ENCODE measurements at regions not wholly inside any gene's neighbourhood (a gene's known extent, or its start where the extent isn't known, plus 50 kb on each side); places are given as distances from the start of the nearest gene placed in this dataset.

DNA sequence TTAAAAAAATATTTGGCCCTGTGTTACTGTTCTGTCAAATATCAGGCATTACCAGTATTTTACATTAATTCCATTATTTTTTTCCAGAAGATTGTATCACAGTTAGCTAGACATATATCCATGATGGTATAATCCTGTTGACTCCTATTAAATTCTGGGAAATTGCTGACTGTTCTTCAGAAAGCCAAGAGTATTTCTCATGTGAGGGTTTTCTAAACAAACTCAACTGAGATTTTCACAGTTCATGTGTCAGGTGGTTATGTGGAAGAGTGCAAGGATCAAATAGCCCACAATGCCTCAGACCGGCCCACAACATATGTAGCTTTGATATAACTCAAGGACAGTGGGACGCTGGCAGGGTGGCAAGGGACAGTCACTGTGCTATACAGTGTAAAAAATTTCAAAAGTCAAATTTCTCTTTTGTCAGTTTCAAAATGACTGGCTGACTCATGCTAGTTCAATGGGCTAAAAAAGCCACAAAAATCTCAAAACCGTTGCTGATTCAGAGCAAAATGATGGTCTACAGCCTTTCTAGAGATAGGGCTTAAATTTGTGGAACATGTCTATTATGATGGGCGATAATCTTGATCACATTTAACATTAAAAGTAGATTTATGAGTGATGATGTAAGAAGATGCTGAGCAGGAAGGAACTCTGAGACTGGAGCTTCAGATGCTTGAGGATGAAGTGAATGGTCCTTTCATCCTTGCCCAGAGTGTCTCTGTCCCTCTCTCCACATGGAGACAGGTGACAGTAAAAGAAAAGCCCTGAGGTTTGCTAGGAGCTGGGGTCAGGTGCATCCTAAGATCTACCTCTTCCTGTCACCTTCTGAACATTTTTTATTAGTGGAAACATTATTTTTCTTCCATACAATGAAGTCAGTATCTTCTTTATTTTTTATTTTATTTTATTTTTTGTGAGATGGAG lies 175.8 kb upstream of the PIEZO2 start:
- Histone ChIP-seq H3K27me3 (no peaks in the 10 kb centered on the region), H3K36me3 (no peaks in the 10 kb centered on the region), H3K4me3 (no peak overlapping the region), H3K4me1 (ENCODE audit: insufficient read depth) (no peaks in the 10 kb centered on the region), H3K9me3 (no peaks in the 10 kb centered on the region), H3K27ac (no peak overlapping the region)
- TF ChIP-seq EP300 (IDR thresholded peaks at IDR 0.05) (no peak), POLR2A (IDR thresholded peaks at IDR 0.05) (no peak)
- TF ChIP-seq, protein P1, sequence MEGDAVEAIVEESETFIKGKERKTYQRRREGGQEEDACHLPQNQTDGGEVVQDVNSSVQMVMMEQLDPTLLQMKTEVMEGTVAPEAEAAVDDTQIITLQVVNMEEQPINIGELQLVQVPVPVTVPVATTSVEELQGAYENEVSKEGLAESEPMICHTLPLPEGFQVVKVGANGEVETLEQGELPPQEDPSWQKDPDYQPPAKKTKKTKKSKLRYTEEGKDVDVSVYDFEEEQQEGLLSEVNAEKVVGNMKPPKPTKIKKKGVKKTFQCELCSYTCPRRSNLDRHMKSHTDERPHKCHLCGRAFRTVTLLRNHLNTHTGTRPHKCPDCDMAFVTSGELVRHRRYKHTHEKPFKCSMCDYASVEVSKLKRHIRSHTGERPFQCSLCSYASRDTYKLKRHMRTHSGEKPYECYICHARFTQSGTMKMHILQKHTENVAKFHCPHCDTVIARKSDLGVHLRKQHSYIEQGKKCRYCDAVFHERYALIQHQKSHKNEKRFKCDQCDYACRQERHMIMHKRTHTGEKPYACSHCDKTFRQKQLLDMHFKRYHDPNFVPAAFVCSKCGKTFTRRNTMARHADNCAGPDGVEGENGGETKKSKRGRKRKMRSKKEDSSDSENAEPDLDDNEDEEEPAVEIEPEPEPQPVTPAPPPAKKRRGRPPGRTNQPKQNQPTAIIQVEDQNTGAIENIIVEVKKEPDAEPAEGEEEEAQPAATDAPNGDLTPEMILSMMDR (IDR thresholded peaks at IDR 0.05) = no peak
- intact Hi-C loops (cut with DNase I) = no loop called here
- 52 to 68% (median 61%) methylated on average over 4 of the region's 4 CpGs for WGBS, 3 donors
- DNase-seq = no peak

DNA sequence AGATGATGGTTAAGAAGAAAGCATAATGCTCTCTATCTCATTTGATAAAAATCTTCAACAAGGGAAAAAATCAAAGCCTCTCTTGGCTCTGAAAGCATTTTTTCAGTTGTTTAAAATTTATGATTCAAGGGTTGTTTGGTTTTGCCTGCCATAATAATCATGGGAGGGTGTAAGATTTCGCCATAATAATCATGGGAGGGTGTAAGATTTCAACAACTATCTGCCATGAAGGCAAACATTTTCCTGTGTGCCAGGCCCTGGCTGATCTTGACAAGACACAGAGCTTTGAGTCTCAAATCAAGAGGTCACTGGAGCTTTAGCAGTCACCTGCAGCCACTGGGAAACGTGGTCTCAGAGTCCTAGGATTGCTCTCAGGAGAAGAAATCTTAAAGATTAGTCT lies 175.1 kb upstream of the PIEZO2 start:
- intact Hi-C loops (cut with DNase I) = no loop called here
- no peak overlapping the region for H3K4me3 ChIP-seq
- no peak for DNase-seq
- no peak overlapping the region for H3K27ac ChIP-seq
- H3K9me3 ChIP-seq = no peaks in the 10 kb centered on the region
- no peaks in the 10 kb centered on the region for H3K36me3 ChIP-seq
- WGBS, 3 donors = 31 to 51% (median 46%) methylated on average over 2 of the region's 2 CpGs
- TF ChIP-seq EP300 (IDR thresholded peaks at IDR 0.05) = no peak
- TF ChIP-seq, protein P1 (IDR thresholded peaks at IDR 0.05) = no peak
- TF ChIP-seq POLR2A (IDR thresholded peaks at IDR 0.05) = no peak
- H3K4me1 ChIP-seq (ENCODE audit: insufficient read depth) = no peaks in the 10 kb centered on the region
- H3K27me3 ChIP-seq = no peaks in the 10 kb centered on the region

DNA sequence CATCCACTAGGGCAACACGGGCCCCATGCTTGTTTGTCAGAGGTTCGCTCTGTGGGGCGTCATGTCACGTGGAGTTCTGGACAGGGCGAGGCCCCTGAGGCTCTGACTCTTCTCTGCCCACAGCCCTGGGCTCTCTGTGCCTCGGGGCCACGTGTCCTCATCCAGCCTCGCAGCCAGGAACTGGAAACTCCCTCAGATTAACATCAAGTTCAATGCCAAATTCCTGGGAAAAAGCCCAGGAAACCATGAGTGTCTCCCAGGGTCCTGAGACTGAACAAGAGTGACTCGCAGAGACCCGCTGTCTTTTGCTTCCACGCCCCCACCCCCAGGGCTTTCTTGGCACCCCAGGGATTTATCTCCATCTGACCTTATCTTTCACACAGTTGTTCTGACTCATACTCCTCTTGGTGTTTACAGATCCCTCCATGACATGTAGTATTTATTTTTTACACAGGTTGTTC lies 174.0 kb upstream of the PIEZO2 start:
- no peak overlapping the region for H3K27ac ChIP-seq

DNA sequence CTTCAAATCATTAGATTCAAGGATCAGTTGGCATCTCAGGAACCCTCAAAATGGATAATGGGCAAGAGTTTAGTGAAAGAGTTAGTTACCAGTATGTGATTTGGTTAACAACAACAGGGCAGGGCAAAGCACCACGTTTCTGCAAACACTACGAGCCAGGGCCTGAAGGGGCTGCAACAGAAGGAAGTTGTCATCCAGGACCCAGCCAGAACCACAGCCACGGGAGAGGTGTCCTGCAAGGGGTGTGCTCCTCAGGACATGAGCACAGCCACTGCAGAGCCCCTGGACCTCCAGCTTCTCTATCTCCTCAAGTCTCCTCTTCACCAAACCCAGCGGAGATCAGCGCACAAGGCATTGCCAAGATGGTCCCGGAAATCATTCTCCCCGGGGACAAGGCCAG lies 173.3 kb upstream of the PIEZO2 start:
- DNase-seq = no peak
- 67 to 71% (median 71%) methylated on average over 7 of the region's 7 CpGs for WGBS, 3 donors
- TF ChIP-seq POLR2A (IDR thresholded peaks at IDR 0.05) (no peak), EP300 (IDR thresholded peaks at IDR 0.05) (no peak)
- TF ChIP-seq, protein P1 (IDR thresholded peaks at IDR 0.05) = no peak
- no peak overlapping the region for H3K4me3 ChIP-seq
- no peaks in the 10 kb centered on the region for H3K27me3 ChIP-seq
- H3K9me3 ChIP-seq = no peaks in the 10 kb centered on the region
- H3K4me1 ChIP-seq (ENCODE audit: insufficient read depth) = no peaks in the 10 kb centered on the region
- H3K36me3 ChIP-seq = no peaks in the 10 kb centered on the region
- intact Hi-C loops (cut with DNase I) = no loop called here
- no peak overlapping the region for H3K27ac ChIP-seq

More for the DNA sequence above, 174.0 kb upstream of the PIEZO2 start:
- no peaks in the 10 kb centered on the region for H3K4me1 ChIP-seq (ENCODE audit: insufficient read depth)
- TF ChIP-seq, protein P1 (IDR thresholded peaks at IDR 0.05) = no peak
- TF ChIP-seq POLR2A (IDR thresholded peaks at IDR 0.05) (no peak), EP300 (IDR thresholded peaks at IDR 0.05) (no peak)
- no peak overlapping the region for H3K4me3 ChIP-seq
- DNase-seq = no peak
- 58 to 71% (median 65%) methylated on average over 11 of the region's 11 CpGs for WGBS, 3 donors
- H3K27me3 ChIP-seq = no peaks in the 10 kb centered on the region
- intact Hi-C loops (cut with DNase I) = no loop called here
- no peaks in the 10 kb centered on the region for H3K36me3 ChIP-seq
- no peaks in the 10 kb centered on the region for H3K9me3 ChIP-seq

All from ovary (tissue), 7 donors.